ENCODE measurements at regions not wholly inside any gene's neighbourhood (a gene's known extent, or its start where the extent isn't known, plus 50 kb on each side); places are given as distances from the start of the nearest gene placed in this dataset.

DNA sequence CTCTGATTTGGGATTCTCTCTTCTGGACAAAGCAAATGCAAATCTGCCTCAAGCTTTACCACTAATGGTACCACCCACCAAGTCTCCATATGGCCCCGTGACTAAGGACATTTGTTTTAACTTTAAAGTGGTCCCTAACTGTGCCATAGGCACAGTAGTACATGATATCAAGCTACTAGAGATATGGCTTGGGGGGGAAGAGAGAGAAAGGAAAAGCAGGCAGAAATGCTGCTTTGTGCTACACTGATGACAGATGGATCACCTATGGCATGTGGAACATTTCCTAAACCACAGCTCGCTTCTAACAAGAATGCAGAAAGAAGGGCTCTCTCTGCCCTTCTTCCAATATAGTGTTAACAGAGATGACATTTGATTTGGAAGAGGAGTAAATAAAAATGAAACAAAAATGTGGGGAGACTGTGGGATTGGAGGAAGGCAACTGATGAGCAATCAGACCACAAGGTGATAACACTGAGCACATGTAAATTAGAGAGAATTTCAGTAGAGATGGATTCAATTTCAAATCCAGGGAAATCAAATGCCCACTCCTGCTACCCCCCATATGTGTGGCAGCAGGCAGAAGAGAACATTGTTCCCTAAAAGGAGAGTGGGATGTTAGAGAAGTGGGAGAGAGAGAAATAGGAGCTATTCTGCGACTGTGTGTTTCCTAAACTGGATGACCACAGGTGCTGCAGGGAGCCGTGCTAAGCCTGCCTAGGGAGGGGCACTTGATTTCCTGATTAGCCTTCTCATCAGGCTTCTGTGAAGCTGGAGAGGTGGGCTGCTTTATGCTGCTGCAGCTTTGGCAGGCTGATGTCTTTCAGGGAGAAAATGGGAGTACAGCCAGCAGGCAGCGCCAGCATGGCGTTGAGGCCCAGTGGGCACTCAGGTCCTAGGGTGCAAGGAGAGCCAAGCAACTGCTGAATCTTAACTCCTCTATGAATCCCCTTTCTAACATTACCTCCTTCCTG, 75.3 kb downstream of the ZNF648 start:
- Histone ChIP-seq H3K4me3 (no peak overlapping the region), H3K9me2 (replicated peaks; ENCODE audit: insufficient read depth) (no peaks in the 10 kb centered on the region), H3K79me2 (no peaks in the 10 kb centered on the region), H4K20me1 (ENCODE audit: insufficient read depth, poor library complexity, severe bottlenecking) (no peaks in the 10 kb centered on the region), H3K27ac (no peak overlapping the region), H3K27me3 (no peaks in the 10 kb centered on the region), H2AFZ (no peak overlapping the region), H3K36me3 (replicated peaks; ENCODE audit: insufficient read depth, low read depth) (no peaks in the 10 kb centered on the region), H3K4me1 (ENCODE audit: insufficient read depth) (peaks cover 5% of the 10 kb centered on the region), H3K9me3 (ENCODE audit: low read depth) (no peaks in the 10 kb centered on the region), H3K4me2 (no peak overlapping the region)
- 73% methylated on average over 6 of the region's 6 CpGs for WGBS (ENCODE audit: low lambda C conversion rate, missing lambda C conversion rate)
- DNase-seq (ENCODE audit: low spot score) = no peak
- TF ChIP-seq EZH2 (IDR thresholded peaks at IDR 0.05; ENCODE audit: borderline replicate concordance) (no peak), EZH2phosphoT487 (IDR thresholded peaks at IDR 0.05; ENCODE audit: low read depth, severe bottlenecking, unreplicated experiment) (no peak)
- TF ChIP-seq, protein P1, sequence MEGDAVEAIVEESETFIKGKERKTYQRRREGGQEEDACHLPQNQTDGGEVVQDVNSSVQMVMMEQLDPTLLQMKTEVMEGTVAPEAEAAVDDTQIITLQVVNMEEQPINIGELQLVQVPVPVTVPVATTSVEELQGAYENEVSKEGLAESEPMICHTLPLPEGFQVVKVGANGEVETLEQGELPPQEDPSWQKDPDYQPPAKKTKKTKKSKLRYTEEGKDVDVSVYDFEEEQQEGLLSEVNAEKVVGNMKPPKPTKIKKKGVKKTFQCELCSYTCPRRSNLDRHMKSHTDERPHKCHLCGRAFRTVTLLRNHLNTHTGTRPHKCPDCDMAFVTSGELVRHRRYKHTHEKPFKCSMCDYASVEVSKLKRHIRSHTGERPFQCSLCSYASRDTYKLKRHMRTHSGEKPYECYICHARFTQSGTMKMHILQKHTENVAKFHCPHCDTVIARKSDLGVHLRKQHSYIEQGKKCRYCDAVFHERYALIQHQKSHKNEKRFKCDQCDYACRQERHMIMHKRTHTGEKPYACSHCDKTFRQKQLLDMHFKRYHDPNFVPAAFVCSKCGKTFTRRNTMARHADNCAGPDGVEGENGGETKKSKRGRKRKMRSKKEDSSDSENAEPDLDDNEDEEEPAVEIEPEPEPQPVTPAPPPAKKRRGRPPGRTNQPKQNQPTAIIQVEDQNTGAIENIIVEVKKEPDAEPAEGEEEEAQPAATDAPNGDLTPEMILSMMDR (IDR thresholded peaks at IDR 0.05; ENCODE audit: poor library complexity) = no peak

DNA sequence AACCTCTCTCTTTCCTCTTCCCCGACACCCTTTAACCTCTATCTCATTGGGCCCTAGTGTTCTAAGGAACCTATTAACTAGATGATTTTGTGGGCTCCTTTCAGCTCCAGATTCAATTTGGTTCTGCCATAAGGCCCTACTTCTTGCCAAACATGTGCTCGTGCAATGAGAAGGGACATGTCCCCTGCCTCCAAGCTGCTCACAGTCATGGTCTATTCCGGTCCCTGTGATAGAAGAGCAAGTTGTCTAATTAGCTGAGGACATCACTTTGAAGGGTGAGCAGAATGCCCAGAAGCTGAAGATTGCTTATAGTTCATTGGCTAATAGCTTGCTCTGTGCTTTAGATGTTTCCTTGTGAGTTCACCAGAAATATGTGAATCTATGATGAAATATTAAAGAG, 76.2 kb downstream of the ZNF648 start:
- Histone ChIP-seq H3K27me3 (no peaks in the 10 kb centered on the region), H3K79me2 (no peaks in the 10 kb centered on the region), H3K9me3 (ENCODE audit: low read depth) (no peaks in the 10 kb centered on the region), H3K4me1 (ENCODE audit: insufficient read depth) (peaks cover 5% of the 10 kb centered on the region), H4K20me1 (ENCODE audit: insufficient read depth, poor library complexity, severe bottlenecking) (no peaks in the 10 kb centered on the region), H3K4me3 (no peak overlapping the region), H3K4me2 (no peak overlapping the region), H2AFZ (no peak overlapping the region), H3K9me2 (replicated peaks; ENCODE audit: insufficient read depth) (no peaks in the 10 kb centered on the region), H3K27ac (no peak overlapping the region), H3K36me3 (replicated peaks; ENCODE audit: insufficient read depth, low read depth) (no peaks in the 10 kb centered on the region)
- 81% methylated on average over 3 of the region's 3 CpGs for WGBS (ENCODE audit: low lambda C conversion rate, missing lambda C conversion rate)
- TF ChIP-seq EZH2 (IDR thresholded peaks at IDR 0.05; ENCODE audit: borderline replicate concordance) (no peak), EZH2phosphoT487 (IDR thresholded peaks at IDR 0.05; ENCODE audit: low read depth, severe bottlenecking, unreplicated experiment) (no peak)
- TF ChIP-seq, protein P1 (IDR thresholded peaks at IDR 0.05; ENCODE audit: poor library complexity) = no peak
- no peak for DNase-seq (ENCODE audit: low spot score)

DNA sequence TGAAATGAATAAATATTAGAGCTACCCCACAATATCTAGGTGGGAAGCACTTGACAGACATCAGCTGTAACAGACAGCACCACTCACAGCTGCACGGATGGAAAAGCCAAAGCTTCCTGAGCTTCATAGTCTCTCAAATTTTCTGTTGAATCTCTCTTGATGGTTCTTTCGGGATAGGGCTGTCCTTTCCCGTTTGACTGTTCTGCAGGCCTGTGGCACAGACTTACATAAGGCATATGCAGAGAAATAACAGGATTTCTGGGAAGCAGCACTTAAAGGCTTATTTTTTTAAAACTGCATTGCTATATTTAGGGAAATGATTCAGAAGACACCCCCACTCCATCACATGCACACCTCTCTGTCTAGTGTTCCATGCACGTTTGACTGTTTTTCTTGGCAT, 77.5 kb downstream of the ZNF648 start:
- Histone ChIP-seq H3K4me1 (ENCODE audit: insufficient read depth) (peaks cover 5% of the 10 kb centered on the region), H3K9me2 (replicated peaks; ENCODE audit: insufficient read depth) (no peaks in the 10 kb centered on the region), H3K4me2 (no peak overlapping the region), H3K27me3 (no peaks in the 10 kb centered on the region), H4K20me1 (ENCODE audit: insufficient read depth, poor library complexity, severe bottlenecking) (no peaks in the 10 kb centered on the region), H3K27ac (no peak overlapping the region), H3K36me3 (replicated peaks; ENCODE audit: insufficient read depth, low read depth) (no peaks in the 10 kb centered on the region), H3K79me2 (no peaks in the 10 kb centered on the region), H2AFZ (no peak overlapping the region), H3K9me3 (ENCODE audit: low read depth) (no peaks in the 10 kb centered on the region), H3K4me3 (no peak overlapping the region)
- WGBS (ENCODE audit: low lambda C conversion rate, missing lambda C conversion rate) = 79% methylated on average over 4 of the region's 4 CpGs
- TF ChIP-seq EZH2 (IDR thresholded peaks at IDR 0.05; ENCODE audit: borderline replicate concordance) (no peak), EZH2phosphoT487 (IDR thresholded peaks at IDR 0.05; ENCODE audit: low read depth, severe bottlenecking, unreplicated experiment) (no peak)
- TF ChIP-seq, protein P1 (IDR thresholded peaks at IDR 0.05; ENCODE audit: poor library complexity) = no peak
- no peak for DNase-seq (ENCODE audit: low spot score)
